ENCODE measurements at regions not wholly inside any gene's neighbourhood (a gene's known extent, or its start where the extent isn't known, plus 50 kb on each side); places are given as distances from the start of the nearest gene placed in this dataset.

DNA sequence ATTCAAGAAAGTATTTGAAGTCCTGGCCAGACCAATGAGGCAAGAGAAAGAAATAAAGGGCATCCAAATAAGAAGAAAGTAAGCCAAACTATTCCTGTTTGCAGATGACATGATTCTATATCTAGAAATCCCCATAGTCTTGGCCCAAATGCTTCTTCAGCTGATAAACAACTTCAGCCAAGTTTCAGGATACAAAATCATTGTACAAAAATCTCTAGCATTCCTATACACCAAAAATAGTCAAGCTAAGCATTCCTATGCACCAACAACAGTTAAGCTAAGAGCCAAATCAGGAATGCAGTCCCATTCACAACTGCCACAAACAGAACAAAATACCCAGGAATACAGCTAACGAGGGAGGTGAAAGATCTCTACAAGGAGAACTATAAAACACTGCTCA is 60.1 kb upstream of the PHIP start:
- TF ChIP-seq YY1 (IDR thresholded peaks at IDR 0.05; ENCODE audit: extremely low read depth, insufficient replicate concordance, low read depth, low read length) (no peak), CTCF (IDR thresholded peaks at IDR 0.05 in 2 of 3, conservative IDR thresholded peaks at IDR 0.05 in 1 of 3; ENCODE audit: borderline replicate concordance in 1 of 3, insufficient read depth in 1 of 3, low read depth in 2 of 3, low read length in 2 of 3) (no peak), POLR2A (IDR thresholded peaks at IDR 0.05; ENCODE audit: borderline replicate concordance, extremely low read depth, insufficient read depth, insufficient read length) (no peak), RAD21 (IDR thresholded peaks at IDR 0.05; ENCODE audit: low read depth) (no peak), EGR1 (IDR thresholded peaks at IDR 0.05; ENCODE audit: low read depth) (no peak), REST (IDR thresholded peaks at IDR 0.05; ENCODE audit: low read depth) (no peak), POLR2AphosphoS5 (IDR thresholded peaks at IDR 0.05; ENCODE audit: low read depth, low read length) (no peak)
- TF ChIP-seq, protein P1, sequence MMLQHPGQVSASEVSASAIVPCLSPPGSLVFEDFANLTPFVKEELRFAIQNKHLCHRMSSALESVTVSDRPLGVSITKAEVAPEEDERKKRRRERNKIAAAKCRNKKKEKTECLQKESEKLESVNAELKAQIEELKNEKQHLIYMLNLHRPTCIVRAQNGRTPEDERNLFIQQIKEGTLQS (IDR thresholded peaks at IDR 0.05) = no peak
- TF ChIP-seq, protein P2, sequence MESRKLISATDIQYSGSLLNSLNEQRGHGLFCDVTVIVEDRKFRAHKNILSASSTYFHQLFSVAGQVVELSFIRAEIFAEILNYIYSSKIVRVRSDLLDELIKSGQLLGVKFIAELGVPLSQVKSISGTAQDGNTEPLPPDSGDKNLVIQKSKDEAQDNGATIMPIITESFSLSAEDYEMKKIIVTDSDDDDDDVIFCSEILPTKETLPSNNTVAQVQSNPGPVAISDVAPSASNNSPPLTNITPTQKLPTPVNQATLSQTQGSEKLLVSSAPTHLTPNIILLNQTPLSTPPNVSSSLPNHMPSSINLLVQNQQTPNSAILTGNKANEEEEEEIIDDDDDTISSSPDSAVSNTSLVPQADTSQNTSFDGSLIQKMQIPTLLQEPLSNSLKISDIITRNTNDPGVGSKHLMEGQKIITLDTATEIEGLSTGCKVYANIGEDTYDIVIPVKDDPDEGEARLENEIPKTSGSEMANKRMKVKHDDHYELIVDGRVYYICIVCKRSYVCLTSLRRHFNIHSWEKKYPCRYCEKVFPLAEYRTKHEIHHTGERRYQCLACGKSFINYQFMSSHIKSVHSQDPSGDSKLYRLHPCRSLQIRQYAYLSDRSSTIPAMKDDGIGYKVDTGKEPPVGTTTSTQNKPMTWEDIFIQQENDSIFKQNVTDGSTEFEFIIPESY (IDR thresholded peaks at IDR 0.05; ENCODE audit: extremely low read depth, insufficient replicate concordance, low read length) = no peak
